Activated CD8-positive, alpha-beta memory T cell treated with anti-CD3 and anti-CD28 coated beads, Interleukin-2, amount 10 ng/mL, durations not matched to agents 7 days and 5 days (primary cell): ENCODE measurements at regions not wholly inside any gene's neighbourhood (a gene's known extent, or its start where the extent isn't known, plus 50 kb on each side); places are given as distances from the start of the nearest gene placed in this dataset.

Experiments used
- ATAC-seq: fragments of 150-1000 bp; cut with Tn5 transposase; one replicate; pipeline ENCODE4 v1.10.0; 2021; ENCODE audit warnings: moderate library complexity
- CTCF ChIA-PET: fragments of 350-600 bp; sonication (Branson Sonifier 250); formaldehyde crosslinking; loops from one replicate; lab custom pipeline; 2021; ENCODE audit warnings: antibody characterized with exemption; lab: Charles Lee
- DNase-seq: peaks from one replicate; pipeline ENCODE4 v3.0.0-alpha.2; 2020
- H3K27ac Mint-ChIP-seq: one replicate; pipeline ENCODE4 v1.8.0; 2021; ENCODE audit warnings: mild to moderate bottlenecking, mixed read lengths
- H3K27me3 Mint-ChIP-seq: one replicate; pipeline ENCODE4 v1.8.0; 2021; ENCODE audit warnings: mixed read lengths
- H3K36me3 Mint-ChIP-seq: one replicate; pipeline ENCODE4 v1.8.0; 2021; ENCODE audit warnings: mild to moderate bottlenecking, mixed read lengths
- H3K4me1 Mint-ChIP-seq: one replicate; pipeline ENCODE4 v1.8.0; 2021; ENCODE audit warnings: mixed read lengths
- H3K4me3 Mint-ChIP-seq: one replicate; pipeline ENCODE4 v1.8.0; 2021; ENCODE audit warnings: mild to moderate bottlenecking, moderate library complexity, mixed read lengths
- H3K9me3 Mint-ChIP-seq: one replicate; pipeline ENCODE4 v1.8.0; 2022; ENCODE audit warnings: low read depth, mixed read lengths

DNA sequence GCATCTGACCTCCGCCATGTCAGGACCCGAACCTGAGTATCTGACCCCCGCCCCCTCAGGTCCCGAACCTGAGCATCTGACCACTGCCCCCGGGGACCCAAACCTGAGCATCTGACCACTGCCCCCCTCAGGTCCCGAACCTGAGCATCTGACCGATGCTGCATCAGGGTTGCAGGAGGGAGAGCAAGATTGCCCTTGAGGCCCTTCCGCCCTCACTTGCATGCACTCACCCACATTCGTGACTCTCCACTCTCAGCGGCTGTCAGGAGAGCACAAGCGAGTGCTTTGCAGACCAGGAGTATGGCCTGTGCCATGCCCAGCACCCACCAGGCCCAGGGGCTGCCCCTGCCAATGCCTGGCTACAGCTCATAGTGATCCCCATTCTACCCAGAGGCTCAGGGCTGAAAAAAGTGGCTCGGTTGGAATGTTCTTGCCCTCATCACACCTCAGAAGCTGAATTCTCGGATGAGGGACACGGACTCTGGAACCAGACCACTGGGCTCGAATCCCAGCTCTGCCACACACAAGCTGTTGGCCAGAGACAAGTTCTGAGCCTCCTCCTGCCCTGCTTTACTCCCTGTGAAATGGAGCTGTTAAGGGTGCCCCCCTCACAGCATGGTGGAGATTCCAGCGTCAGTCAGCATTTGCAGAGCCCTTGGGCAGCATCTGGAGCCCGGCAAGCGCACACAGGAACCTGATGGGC lies 82.1 kb downstream of the DLL1 start:
- CTCF ChIA-PET = no interaction called here
- no peaks in the 10 kb centered on the region for H3K27me3 Mint-ChIP-seq

DNA sequence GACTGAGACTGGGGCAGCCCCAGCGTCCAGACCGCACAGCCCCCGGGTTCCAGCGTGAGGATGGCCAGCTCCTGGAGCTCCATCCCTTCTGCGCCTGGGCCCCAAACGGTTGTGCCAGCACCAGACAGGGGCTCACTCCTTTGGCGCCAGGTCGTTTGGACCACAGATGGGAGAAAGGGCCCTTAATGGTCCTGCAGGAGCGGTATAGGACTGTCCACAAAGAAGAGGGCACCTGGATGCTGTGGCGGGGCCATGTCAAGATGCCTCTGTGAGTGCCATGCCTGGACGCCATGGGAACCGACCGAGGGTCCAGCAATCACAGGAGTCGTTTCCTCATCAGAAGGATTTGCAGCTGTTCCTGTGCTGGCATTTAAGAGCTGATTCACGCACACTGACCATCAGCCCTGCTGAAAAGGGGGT lies 82.7 kb downstream of the DLL1 start:
- ATAC-seq = no peak
- Mint-ChIP-seq H3K4me1 (no peaks in the 10 kb centered on the region), H3K27me3 (no peaks in the 10 kb centered on the region), H3K9me3 (peaks cover 20% of the 10 kb centered on the region), H3K27ac (no peak overlapping the region), H3K36me3 (no peaks in the 10 kb centered on the region), H3K4me3 (no peak overlapping the region)
- CTCF ChIA-PET = no interaction called here
- DNase-seq = peak; percentile 5

More for the DNA sequence above, 82.1 kb downstream of the DLL1 start:
- Mint-ChIP-seq H3K4me3 (no peak overlapping the region), H3K27ac (no peak overlapping the region), H3K9me3 (peaks cover 22% of the 10 kb centered on the region), H3K4me1 (no peaks in the 10 kb centered on the region), H3K36me3 (no peaks in the 10 kb centered on the region)
- no peak for ATAC-seq
- DNase-seq = peak; percentile 31

DNA sequence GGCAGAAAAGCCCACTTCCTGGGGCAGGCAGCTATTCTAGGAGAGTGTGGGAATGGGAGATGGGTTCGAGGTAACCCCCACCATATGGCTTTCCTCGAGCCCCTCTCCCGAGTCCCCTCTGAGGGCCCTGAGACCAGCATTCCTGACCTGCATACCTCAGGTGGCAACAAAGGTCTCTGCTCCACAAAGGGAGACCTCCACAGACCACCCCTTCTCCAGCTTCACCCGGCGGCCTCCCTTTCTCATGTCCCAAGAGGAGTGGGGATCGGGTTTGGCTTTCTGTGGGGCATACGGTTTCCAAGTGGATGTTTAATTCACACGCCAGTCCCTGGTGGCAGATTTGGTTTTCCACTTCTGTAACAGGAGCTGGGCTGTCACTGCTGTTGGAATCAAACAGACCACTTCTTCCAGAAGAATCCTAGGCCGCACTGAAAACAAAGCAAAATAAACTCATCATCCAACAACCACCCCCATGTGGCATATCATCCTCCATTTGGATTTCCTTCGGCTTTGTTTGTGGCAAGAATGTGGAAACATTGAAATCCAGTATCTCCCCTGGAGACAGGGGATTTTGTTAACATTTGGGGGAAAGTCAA lies 83.2 kb downstream of the DLL1 start:
- no peak for ATAC-seq
- Mint-ChIP-seq H3K9me3 (peaks cover 20% of the 10 kb centered on the region), H3K27me3 (no peaks in the 10 kb centered on the region), H3K27ac (no peak overlapping the region), H3K36me3 (no peaks in the 10 kb centered on the region), H3K4me3 (no peak overlapping the region), H3K4me1 (no peaks in the 10 kb centered on the region)
- CTCF ChIA-PET = no interaction called here
- peak; percentile 25 for DNase-seq

DNA sequence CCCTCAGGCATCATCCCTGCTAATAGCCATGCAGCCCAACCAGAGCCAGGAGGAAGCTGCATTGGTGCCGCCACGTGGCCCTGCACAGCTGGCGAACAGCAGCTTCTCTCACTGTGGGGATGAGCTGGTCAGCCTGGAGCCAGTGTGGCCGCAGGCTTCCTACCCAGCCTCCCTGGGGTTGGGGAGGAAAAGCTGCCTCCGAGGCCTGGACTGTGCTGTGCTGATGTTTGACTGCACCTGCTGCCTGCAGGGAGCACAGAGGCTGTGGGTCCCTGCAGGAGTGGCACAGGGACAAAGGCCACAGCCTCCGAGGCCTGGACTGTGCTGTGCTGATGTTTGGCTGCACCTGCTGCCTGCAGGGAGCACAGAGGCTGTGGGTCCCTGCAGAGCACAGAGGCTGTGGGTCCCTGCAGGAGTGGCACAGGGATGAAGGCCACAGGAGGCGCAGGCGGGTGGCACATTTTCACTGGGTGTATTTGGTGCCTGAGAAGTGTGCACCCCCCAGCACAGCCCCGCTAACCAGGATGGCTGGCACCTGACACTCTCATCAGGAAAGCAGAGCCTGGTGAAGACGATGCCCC lies 83.9 kb downstream of the DLL1 start:
- Mint-ChIP-seq H3K27ac (no peak overlapping the region), H3K36me3 (no peaks in the 10 kb centered on the region), H3K27me3 (no peaks in the 10 kb centered on the region), H3K4me3 (no peak overlapping the region), H3K9me3 (peaks cover 20% of the 10 kb centered on the region), H3K4me1 (no peaks in the 10 kb centered on the region)
- CTCF ChIA-PET = no interaction called here
- ATAC-seq = no peak
- DNase-seq = peak; percentile 28

DNA sequence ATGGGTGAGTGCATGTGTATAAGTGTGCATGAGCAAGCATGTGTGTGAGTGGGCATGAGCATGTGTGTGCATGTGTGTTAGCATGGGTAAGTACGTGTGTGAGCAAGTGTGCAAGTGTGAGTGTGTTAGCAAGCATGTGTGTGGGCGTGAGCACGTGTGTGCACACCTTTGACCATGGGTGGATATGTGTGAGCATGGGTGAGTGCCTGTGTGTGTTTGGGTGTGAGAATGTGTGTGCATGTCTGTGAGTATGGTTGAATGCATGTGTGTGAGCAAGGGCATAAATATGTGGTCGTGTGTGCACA lies 84.6 kb downstream of the DLL1 start:
- Mint-ChIP-seq H3K27me3 (no peaks in the 10 kb centered on the region), H3K27ac (no peak overlapping the region), H3K4me3 (no peak overlapping the region), H3K4me1 (no peaks in the 10 kb centered on the region), H3K9me3 (peaks cover 20% of the 10 kb centered on the region), H3K36me3 (no peaks in the 10 kb centered on the region)
- CTCF ChIA-PET = no interaction called here
- no peak for DNase-seq
- no peak for ATAC-seq

DNA sequence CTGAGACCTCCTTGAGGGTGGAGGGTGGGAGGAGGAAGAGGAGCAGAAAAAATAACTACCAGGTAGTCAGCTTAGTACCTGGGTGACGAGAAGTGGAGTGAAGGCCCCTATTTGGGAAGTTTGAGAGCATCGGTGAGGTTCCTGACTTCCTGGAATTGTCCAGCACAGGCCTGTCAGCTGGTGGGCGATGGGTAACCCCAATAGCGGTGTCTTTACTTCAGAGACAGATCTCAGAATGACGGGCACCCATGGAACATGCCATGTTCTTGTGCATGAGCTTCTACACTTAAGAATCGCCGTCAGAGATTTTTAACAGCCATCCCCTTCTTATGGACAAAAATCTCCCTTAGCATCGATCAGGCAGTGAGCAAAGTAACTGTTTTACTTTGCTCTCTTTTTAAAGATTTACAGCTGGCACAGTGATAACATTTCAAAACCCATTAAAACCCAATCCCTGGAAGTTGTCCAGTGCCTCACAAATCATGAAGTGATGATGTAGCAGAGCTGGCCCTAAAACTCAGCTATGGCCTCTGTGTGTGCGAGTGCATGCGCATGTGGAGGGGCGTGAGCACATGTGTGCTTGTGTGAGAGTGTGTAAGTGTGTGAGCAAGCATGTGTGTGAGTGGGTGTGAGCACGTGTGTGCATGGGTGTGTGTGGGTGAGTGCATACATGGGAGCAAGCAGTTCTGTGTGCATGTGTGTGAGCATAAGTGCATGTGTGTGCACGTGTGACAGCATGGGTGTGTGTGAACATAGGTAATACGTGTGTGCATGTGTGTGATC lies 85.2 kb downstream of the DLL1 start:
- ATAC-seq = no peak
- peaks cover 20% of the 10 kb centered on the region for H3K9me3 Mint-ChIP-seq
- H3K4me1 Mint-ChIP-seq = no peaks in the 10 kb centered on the region
- H3K36me3 Mint-ChIP-seq = no peaks in the 10 kb centered on the region
- H3K27me3 Mint-ChIP-seq = no peaks in the 10 kb centered on the region
- DNase-seq = peak; percentile 8
- H3K4me3 Mint-ChIP-seq = no peak overlapping the region
- CTCF ChIA-PET = no interaction called here
- H3K27ac Mint-ChIP-seq = no peak overlapping the region

DNA sequence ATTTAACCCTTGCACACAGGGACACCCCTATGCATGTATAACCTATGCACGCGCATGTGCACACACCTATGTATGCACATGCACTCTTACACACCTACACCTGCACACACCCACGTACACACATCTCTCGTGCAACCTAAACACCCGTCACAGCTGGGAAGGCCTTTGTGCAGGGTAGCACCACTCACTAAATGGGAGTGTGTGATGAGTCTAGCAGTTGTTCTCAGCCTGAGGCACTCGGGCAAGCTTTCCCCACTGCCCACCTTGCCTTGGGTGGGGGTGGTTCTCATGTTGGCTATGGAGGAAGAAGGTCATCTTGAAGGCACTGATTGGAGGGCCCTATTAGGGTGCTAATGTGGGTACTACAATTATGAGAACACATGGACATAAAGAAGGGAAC lies 85.8 kb downstream of the DLL1 start:
- DNase-seq = peak; percentile 26
- H3K27me3 Mint-ChIP-seq = peaks cover 5% of the 10 kb centered on the region
- CTCF ChIA-PET = no interaction called here
- H3K36me3 Mint-ChIP-seq = no peaks in the 10 kb centered on the region
- peaks cover 20% of the 10 kb centered on the region for H3K9me3 Mint-ChIP-seq
- no peak overlapping the region for H3K27ac Mint-ChIP-seq
- H3K4me1 Mint-ChIP-seq = no peaks in the 10 kb centered on the region
- no peak for ATAC-seq
- no peak overlapping the region for H3K4me3 Mint-ChIP-seq

DNA sequence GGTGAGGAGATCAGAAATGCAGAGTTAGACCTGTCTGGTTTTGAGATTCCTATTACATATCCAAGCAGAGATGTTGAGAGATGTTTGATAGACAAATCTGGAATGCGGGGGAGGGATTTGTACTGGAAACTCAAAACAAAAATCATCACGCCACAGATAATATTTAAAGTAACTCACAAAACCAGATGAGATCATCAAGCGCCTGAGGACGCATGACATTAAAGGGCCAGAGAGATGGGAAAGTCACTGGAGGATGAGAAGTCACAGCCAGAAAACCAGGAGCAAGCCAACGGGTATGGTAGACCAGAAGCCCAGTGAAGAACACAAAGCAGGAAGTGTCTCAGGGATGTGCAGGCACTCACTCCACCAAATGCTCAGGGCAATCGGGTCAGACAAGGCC lies 87.7 kb downstream of the DLL1 start:
- Mint-ChIP-seq H3K4me3 (no peak overlapping the region), H3K27me3 (peaks cover 7% of the 10 kb centered on the region), H3K4me1 (peaks cover under 1% of the 10 kb centered on the region), H3K9me3 (peaks cover 20% of the 10 kb centered on the region), H3K27ac (no peak overlapping the region), H3K36me3 (no peaks in the 10 kb centered on the region)
- ATAC-seq (no peak), DNase-seq (peak; percentile 3)
- CTCF ChIA-PET = no interaction called here

DNA sequence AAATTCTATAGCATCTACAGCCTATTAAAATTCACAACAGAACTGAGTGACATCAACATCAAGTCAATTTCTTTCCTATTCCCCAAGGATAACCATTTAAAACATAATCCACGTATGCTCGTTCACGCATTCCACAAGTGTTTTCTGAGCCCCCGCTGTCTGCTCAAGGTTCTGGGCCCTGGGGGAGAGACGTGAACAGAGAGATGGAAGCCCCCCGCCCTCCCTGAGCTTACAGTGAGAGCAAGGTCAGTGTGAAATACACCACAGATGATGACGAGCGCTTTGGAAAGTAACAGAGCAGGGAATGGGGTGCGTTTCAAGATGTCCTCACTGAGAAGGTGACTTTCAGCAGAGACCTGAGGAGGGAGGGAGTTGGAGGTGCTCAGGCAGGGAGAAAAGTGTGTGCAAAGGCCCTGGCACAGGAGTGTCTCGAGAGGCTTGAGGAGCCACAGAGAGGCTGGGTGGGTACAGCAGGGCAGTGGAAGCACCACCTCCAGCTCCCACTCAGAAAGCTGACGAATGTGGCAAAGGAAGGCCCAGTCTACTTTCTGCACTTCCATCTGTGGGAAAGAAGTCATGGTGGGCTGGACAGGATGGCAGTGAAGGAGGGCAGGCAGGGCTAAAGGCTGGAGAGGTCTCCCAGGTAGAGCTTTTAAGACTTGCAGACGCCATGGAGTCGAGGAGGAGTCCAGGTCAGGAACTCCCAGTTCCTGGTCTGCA lies 88.3 kb downstream of the DLL1 start:
- Mint-ChIP-seq H3K27ac (no peak overlapping the region), H3K4me3 (no peak overlapping the region), H3K9me3 (peaks cover 20% of the 10 kb centered on the region), H3K36me3 (no peaks in the 10 kb centered on the region), H3K4me1 (peaks cover 3% of the 10 kb centered on the region), H3K27me3 (peaks cover 7% of the 10 kb centered on the region)
- ATAC-seq (no peak), DNase-seq (peak; percentile 19)
- CTCF ChIA-PET = no interaction called here

DNA sequence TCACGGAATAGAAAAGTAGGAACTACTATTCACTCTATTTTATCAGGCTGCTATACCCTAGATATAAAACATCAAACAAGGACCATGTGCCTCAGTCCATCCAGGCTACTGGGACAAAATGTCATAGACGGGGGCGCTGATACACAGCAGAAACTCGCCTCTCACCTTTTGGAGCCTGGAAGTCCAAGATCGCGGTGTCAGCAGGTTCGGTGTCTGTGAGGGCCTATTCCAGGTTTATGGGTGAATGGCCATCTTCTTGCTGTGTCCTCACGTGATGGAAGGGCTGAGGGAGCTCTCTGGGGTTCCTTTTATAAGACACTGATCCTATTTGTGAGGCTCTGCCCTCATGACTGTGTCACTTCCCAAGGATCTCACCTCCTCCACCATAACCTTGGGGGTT lies 89.5 kb downstream of the DLL1 start:
- no peak for DNase-seq
- no peaks in the 10 kb centered on the region for H3K36me3 Mint-ChIP-seq
- peaks cover 3% of the 10 kb centered on the region for H3K4me1 Mint-ChIP-seq
- peaks cover 19% of the 10 kb centered on the region for H3K9me3 Mint-ChIP-seq
- no peak for ATAC-seq
- H3K27ac Mint-ChIP-seq = no peak overlapping the region
- CTCF ChIA-PET = no interaction called here
- H3K27me3 Mint-ChIP-seq = peaks cover 12% of the 10 kb centered on the region
- H3K4me3 Mint-ChIP-seq = no peak overlapping the region

DNA sequence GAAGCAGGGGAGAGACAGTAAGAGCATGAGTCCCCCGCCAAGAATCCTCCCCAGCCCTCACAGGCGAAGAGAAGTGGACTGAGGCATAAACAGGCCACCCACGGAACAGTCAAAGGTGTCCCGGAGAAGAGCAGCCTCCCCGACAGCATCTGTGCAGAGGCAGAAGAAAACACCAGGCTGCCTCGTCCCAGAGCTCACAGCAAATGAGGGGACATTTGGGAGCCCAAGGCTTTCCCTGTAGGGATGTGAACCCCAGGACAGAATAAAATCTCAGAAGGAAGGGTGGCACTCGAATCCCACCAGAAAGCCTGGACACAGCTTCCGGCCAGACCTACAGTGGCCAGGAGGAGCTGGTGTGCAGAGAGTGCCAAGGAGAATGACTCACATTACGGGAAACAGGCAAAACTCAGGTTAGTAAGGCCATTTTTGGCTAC lies 90.4 kb downstream of the DLL1 start:
- Mint-ChIP-seq H3K27ac (no peak overlapping the region), H3K4me1 (peaks cover 3% of the 10 kb centered on the region), H3K4me3 (no peak overlapping the region), H3K9me3 (peaks cover 20% of the 10 kb centered on the region), H3K27me3 (peaks cover 19% of the 10 kb centered on the region), H3K36me3 (peaks cover 5% of the 10 kb centered on the region)
- ATAC-seq = no peak
- CTCF ChIA-PET = no interaction called here
- DNase-seq = no peak

DNA sequence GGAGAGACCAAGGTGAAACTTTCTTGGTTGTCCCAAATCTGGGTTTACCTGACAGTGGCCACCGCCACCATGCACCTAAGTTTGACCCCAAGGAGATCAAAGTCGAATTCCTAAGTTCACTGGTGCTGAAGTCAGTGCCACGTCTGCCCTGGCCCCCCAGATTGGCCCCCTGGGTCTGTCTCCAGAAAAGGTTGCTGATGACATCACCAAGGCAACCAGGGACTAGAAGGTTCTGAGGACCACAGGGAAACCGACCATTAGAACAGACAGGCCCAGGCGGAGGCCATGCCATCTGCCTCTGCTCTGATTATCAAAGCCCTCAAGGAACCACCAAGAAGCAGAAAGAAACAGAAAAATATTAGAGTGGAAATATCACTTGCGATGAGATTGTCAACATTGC lies 91.2 kb downstream of the DLL1 start:
- H3K27ac Mint-ChIP-seq = no peak overlapping the region
- peaks cover 19% of the 10 kb centered on the region for H3K27me3 Mint-ChIP-seq
- peaks cover 11% of the 10 kb centered on the region for H3K36me3 Mint-ChIP-seq
- ATAC-seq = no peak
- DNase-seq = no peak
- H3K4me1 Mint-ChIP-seq = peaks cover 3% of the 10 kb centered on the region
- no peak overlapping the region for H3K4me3 Mint-ChIP-seq
- CTCF ChIA-PET = no interaction called here
- peaks cover 22% of the 10 kb centered on the region for H3K9me3 Mint-ChIP-seq

DNA sequence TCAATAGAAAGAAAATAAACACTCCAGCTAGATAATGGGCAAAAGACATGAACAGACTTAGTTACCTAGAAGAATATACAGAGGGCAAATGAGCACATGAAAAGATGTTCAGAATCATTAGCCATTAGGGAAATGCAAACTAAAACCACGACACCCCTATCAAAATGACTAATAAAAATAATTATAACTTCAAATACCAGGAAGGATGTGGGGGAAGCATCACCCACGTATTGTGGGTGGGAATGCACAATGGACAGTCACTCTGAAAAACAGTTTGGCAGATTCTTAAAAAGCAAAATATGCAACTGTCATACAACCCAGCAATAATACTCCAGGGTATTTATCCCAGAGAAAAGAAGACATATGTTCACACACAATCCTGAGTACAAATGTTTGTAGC lies 92.6 kb downstream of the DLL1 start:
- H3K4me3 Mint-ChIP-seq = no peak overlapping the region
- peaks cover 3% of the 10 kb centered on the region for H3K4me1 Mint-ChIP-seq
- H3K9me3 Mint-ChIP-seq = peaks cover 18% of the 10 kb centered on the region
- no peak overlapping the region for H3K27ac Mint-ChIP-seq
- no peak for ATAC-seq
- DNase-seq = no peak
- peaks cover 11% of the 10 kb centered on the region for H3K36me3 Mint-ChIP-seq
- peaks cover 28% of the 10 kb centered on the region for H3K27me3 Mint-ChIP-seq
- CTCF ChIA-PET = no interaction called here
